Ovary (tissue), 7 donors: ENCODE measurements at regions not wholly inside any gene's neighbourhood (a gene's known extent, or its start where the extent isn't known, plus 50 kb on each side); places are given as distances from the start of the nearest gene placed in this dataset. TPM values are rescaled to one million over a fixed set of nuclear protein-coding genes. Genes with fewer than 3 reads are reported as not detected.

Source experiments
- DNase-seq, 5 donors: peaks; one replicate each; pipeline ENCODE4 v3.0.0-alpha.2; 2019 to 2020
- H3K27ac ChIP-seq, 2 donors: fragments of 200-600 bp; one replicate each; pipeline versions ENCODE4 v1.5.1 to v1.8.0; 2019 to 2022
- H3K27me3 ChIP-seq: fragments of 200-600 bp; one replicate; pipeline ENCODE4 v1.8.0; 2022
- H3K36me3 ChIP-seq: fragments of 200-600 bp; sonication (generic); one replicate; pipeline ENCODE4 v1.5.1; 2019
- H3K4me1 ChIP-seq: one replicate; pipeline ENCODE4 v1.8.1; 2013; ENCODE audit warnings: mild to moderate bottlenecking, moderate library complexity; ENCODE audit not compliant: insufficient read depth
- H3K4me3 ChIP-seq: fragments of 200-600 bp; sonication (generic); one replicate; pipeline ENCODE4 v1.5.1; 2017
- H3K9me3 ChIP-seq, 2 donors: fragments of 200-600 bp in 1 of 2; sonication (generic) in 1 of 2; one replicate each; pipeline versions ENCODE4 v1.5.1 to v1.8.1; 2013 to 2019; ENCODE audit warnings: mild to moderate bottlenecking in 1 of 2, moderate library complexity in 1 of 2
- EP300 ChIP-seq: sonication (generic); formaldehyde crosslinking; IDR thresholded peaks from one replicate; pipeline ENCODE4 v1.6.1; 2017; ENCODE audit warnings: antibody characterized with exemption
- POLR2A ChIP-seq: fragments of 450-650 bp; IDR thresholded peaks from one replicate; pipeline ENCODE4 v1.6.1; 2017; ENCODE audit warnings: antibody characterized with exemption, mild to moderate bottlenecking, moderate library complexity
- WGBS, 3 donors: extraction: QIAGEN DNeasy Blood & Tissue Kit in 1 of 3; methylation state at CpG; one replicate each; pipeline versions ENCODE4 v1.1.5 to v1.1.7; 2013 to 2017; 5-methylcytosine and 5-hydroxymethylcytosine counted together
- intact Hi-C, 4 donors: fragments of 100-400 bp; cut with DNase I; formaldehyde crosslinking; loops; one replicate each; pipeline versions ENCODE4 v1.11.0 to v1.15.1; 2022 to 2023
- small RNA-seq: library from RNA; depleted of rRNA; stranded (forward); fragments of <200 nt; gene quantifications from one replicate; pipeline ENCODE3, GENCODE V24; 2016
- TF ChIP-seq, protein P1 (sequence below), 3 donors: fragments of 450-650 bp in 2 of 3; fragments of 200-600 bp in 1 of 3; IDR thresholded peaks; one replicate each; pipeline versions ENCODE4 v1.5.1 to v1.8.0; 2016 to 2022; ENCODE audit warnings: antibody characterized with exemption in 3 of 3, mild to moderate bottlenecking in 1 of 3
- donor health status: DM: no; HTN: no; CAD: no; lungs with moderate emphysema.
- donor health status: DM: no; HTN: no; CAD: no.
- donor health status: Bipolar disorder and iron deficiency.
- donor health status: DM: no; HTN: no; CAD: no.
- donor health status: DM: yes; HTN: yes; CAD: no.

DNA sequence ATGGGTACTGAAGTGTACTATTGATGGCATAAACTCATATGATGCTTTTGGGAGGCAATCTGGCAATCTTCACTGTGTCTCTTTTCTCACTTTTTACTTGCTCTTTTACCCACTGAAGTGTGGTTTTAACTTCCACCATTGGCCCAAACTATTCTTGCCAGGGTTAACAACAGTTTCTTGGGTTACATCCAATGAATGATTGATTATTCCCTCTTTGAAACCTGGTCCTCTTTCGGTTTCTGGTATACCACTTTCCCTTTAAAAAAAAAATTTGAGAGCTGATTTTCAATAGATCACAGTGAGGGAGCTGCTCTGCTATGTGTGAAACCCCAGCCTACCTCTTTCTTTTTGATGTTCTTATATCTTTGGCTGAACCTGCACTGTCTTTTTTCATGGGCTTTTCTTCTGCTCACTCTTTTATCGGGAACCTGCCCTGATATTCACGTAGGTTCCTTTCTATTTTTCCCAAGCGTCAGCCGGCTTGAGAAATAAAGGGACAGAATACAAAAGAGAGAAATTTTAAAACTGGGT is 56.1 kb upstream of the OR4E1 start:
- DNase-seq: no peak
- H3K4me3 ChIP-seq: no peak overlapping the region
- no peaks in the 10 kb centered on the region for H3K36me3 ChIP-seq
- WGBS, 3 donors: 45 to 63% (median 54%) methylated on average over 5 of the region's 5 CpGs
- H3K27ac ChIP-seq: no peak overlapping the region
- H3K4me1 ChIP-seq: no peaks in the 10 kb centered on the region
- no peak for TF ChIP-seq POLR2A
- no peak for TF ChIP-seq EP300
- TF ChIP-seq, protein P1, sequence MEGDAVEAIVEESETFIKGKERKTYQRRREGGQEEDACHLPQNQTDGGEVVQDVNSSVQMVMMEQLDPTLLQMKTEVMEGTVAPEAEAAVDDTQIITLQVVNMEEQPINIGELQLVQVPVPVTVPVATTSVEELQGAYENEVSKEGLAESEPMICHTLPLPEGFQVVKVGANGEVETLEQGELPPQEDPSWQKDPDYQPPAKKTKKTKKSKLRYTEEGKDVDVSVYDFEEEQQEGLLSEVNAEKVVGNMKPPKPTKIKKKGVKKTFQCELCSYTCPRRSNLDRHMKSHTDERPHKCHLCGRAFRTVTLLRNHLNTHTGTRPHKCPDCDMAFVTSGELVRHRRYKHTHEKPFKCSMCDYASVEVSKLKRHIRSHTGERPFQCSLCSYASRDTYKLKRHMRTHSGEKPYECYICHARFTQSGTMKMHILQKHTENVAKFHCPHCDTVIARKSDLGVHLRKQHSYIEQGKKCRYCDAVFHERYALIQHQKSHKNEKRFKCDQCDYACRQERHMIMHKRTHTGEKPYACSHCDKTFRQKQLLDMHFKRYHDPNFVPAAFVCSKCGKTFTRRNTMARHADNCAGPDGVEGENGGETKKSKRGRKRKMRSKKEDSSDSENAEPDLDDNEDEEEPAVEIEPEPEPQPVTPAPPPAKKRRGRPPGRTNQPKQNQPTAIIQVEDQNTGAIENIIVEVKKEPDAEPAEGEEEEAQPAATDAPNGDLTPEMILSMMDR (IDR thresholded peaks at IDR 0.05): no peak
- H3K27me3 ChIP-seq: no peaks in the 10 kb centered on the region
- H3K9me3 ChIP-seq: no peaks in the 10 kb centered on the region
- intact Hi-C loops: no loop called here

DNA sequence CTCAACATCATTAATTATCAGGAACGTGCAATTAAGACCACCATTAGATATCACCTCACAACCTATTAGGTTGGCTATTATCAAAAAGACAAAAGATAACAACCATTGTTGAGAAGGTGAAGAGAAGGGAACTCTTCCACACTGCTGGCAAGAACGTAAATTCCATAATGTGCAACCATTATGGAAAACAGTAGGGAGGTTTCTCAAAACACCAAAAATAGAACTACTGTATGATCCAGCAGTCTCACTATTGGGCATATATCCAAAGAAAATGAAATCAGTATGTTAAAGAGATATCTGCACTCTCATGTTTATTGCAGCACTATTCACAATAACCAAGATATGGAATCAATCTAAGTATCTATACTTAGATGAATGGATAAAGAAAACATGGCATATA is 51.6 kb upstream of the OR4E1 start:
- Histone ChIP-seq H3K36me3 (no peaks in the 10 kb centered on the region), H3K4me3 (no peak overlapping the region), H3K27ac (no peak overlapping the region), H3K27me3 (no peaks in the 10 kb centered on the region), H3K4me1 (no peaks in the 10 kb centered on the region), H3K9me3 (no peaks in the 10 kb centered on the region)
- TF ChIP-seq EP300: no peak
- TF ChIP-seq, protein P1 (IDR thresholded peaks at IDR 0.05): no peak
- TF ChIP-seq POLR2A: no peak
- intact Hi-C loops: no loop called here
- DNase-seq: no peak
- 38 to 46% (median 43%) methylated on average over 2 of the region's 2 CpGs for whole genome bisulfite sequencing, 3 donors

DNA sequence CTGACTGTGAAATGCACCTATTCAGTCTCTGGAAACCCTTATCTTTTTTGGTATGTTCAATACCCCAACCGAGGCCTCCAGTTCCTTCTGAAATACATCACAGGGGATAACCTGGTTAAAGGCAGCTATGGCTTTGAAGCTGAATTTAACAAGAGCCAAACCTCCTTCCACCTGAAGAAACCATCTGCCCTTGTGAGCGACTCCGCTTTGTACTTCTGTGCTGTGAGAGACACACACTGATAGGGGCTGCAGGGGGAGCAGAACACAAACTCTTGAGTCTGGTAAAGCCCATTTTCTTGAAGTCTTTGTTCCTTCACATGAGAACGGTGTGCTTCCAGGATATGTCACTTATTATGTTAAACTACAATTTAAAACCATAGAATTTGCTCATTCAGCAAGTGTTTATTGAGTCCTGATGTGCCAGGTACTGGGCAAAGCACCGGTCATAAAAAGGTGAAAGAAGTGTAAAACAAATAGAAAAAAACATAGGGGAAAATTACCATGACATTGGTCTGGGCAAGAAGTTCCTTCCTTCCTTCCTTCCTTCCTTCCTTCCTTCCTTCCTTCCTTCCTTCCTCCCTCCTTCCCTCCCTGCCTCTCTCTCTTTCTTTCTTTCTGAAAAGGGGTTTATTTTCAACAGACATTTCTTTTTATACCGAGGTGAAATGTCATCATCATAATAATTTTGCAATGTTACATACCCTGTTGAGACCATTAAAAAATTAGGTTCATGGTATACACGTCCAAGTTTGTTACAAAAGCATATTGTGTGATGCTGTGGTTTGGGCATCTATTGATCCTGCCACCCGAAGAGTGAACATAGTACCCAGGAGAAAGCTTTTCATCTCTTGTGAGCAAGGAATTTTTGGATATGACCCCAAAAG is 50.7 kb upstream of the OR4E1 start:
- intact Hi-C loops: no loop called here
- no peaks in the 10 kb centered on the region for H3K4me1 ChIP-seq
- TF ChIP-seq POLR2A (no peak), EP300 (no peak)
- TF ChIP-seq, protein P1 (IDR thresholded peaks at IDR 0.05): no peak
- 74 to 83% (median 79%) methylated on average over 8 of the region's 8 CpGs for WGBS, 3 donors
- no peak for DNase-seq
- H3K36me3 ChIP-seq: no peaks in the 10 kb centered on the region
- no peaks in the 10 kb centered on the region for H3K9me3 ChIP-seq
- H3K27ac ChIP-seq: no peak overlapping the region
- no peak overlapping the region for H3K4me3 ChIP-seq
- no peaks in the 10 kb centered on the region for H3K27me3 ChIP-seq

DNA sequence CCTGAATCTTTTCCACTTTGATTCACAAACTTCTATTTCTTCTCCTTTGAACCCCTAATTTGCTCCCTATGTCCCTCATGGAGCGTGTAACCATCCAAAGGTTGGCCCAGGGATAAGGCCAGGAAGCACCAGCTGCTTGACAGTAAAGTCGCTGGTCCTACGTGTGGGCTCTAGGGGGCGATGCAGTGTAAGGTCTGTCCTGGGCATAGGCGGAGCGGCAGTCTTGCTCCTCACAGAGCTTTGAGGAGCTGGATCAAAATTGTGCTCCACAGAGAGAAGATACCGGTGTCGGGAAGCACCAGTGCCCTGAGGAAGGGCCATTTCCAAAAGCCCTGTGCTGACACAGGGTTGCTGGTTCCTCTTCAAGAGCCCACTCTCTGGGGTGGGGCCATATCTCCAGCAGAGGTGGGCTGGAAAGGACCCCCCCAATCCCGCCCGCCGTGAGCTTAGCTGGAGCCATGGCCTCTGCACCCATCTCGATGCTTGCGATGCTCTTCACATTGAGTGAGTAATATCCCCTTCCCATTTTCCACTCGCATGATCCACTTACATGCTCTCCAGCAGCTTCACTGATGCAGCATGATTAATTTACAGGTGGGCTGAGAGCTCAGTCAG is 49.9 kb upstream of the OR4E1 start:
- H3K9me3 ChIP-seq: no peaks in the 10 kb centered on the region
- no peak for DNase-seq
- H3K36me3 ChIP-seq: no peaks in the 10 kb centered on the region
- H3K4me3 ChIP-seq: no peak overlapping the region
- TF ChIP-seq, protein P1 (IDR thresholded peaks at IDR 0.05): no peak
- TF ChIP-seq EP300 (no peak), POLR2A (no peak)
- H3K4me1 ChIP-seq: no peaks in the 10 kb centered on the region
- 47 to 49% (median 47%) methylated on average over 14 of the region's 14 CpGs for WGBS, 3 donors
- no peak overlapping the region for H3K27ac ChIP-seq
- intact Hi-C loops: no loop called here
- H3K27me3 ChIP-seq: no peaks in the 10 kb centered on the region

Small RNA genes lying in the stretch of these regions (small RNA-seq; reads per million reads assigned to genes)
- not detected for gene AC245505.1
- not detected for gene TRAJ30
- not detected for gene TRAJ31
- not detected for gene TRAJ32
- gene TRAJ33: not detected
- gene TRAJ34: not detected
- not detected for gene TRAJ35
- not detected for gene TRAJ36
- gene TRAJ37: not detected
- not detected for gene TRAJ38
- not detected for gene TRAJ39
- not detected for gene TRAJ40
- not detected for gene TRAJ41
- not detected for gene TRAJ42
- gene TRAJ43: not detected
- not detected for gene TRAJ44
- gene TRAJ45: not detected
- not detected for gene TRAJ46
- not detected for gene TRAJ47
- gene TRAJ48: not detected
- not detected for gene TRAJ49
- gene TRAJ50: not detected
- not detected for gene TRAJ51
- gene TRAJ52: not detected
- not detected for gene TRAJ53
- not detected for gene TRAJ54
- not detected for gene TRAJ55
- gene TRAJ56: not detected
- not detected for gene TRAJ57
- gene TRAJ58: not detected
- gene TRAJ59: not detected
- gene TRAJ60: not detected
- not detected for gene TRAJ61
- gene TRAV15: not detected
- gene TRDD1: not detected
- gene TRDD2: not detected
- gene TRDD3: not detected
- gene TRDJ1: not detected
- gene TRDJ2: not detected
- not detected for gene TRDJ3
- not detected for gene TRDJ4
- not detected for gene TRDV1
